ENCODE measurements at regions not wholly inside any gene's neighbourhood (a gene's known extent, or its start where the extent isn't known, plus 50 kb on each side); places are given as distances from the start of the nearest gene placed in this dataset.

GRCh38 chr2:157936406-157936805, 60.3 kb upstream of the ACVR1 start:
- no peak for FAIRE-seq
- Histone ChIP-seq H3K9me3 (no peaks in the 10 kb centered on the region), H3K4me2 (no peak overlapping the region), H3K4me1 (no peaks in the 10 kb centered on the region), H3K27ac (no peak overlapping the region), H3K4me3 (no peak overlapping the region)
- POLR2A ChIA-PET = no interaction called here
- DNase-seq (ENCODE audit: low read depth in 1 of 2, low spot score in 1 of 2) = no peak
- no peak for ATAC-seq
- WGBS (ENCODE audit: missing lambda C conversion rate) = 45% methylated on average over 1 of the region's 1 CpG
- CTCF ChIA-PET = interaction anchor here (1.3 kb wide), 1 partner anchor 60 kb away, joined by 3 read pairs; no protein-coding TSS in a partner anchor
- TF ChIP-seq TP53 (CRISPR knock-in tag; IDR thresholded peaks at IDR 0.05) (no peak), ATOH8 (CRISPR knock-in tag; IDR thresholded peaks at IDR 0.05; ENCODE audit: low read depth) (no peak), SMC3 (IDR thresholded peaks at IDR 0.05) (no peak), POLR2A (IDR thresholded peaks at IDR 0.05; ENCODE audit: low read length) (no peak), MYC (IDR thresholded peaks at IDR 0.05; ENCODE audit: borderline replicate concordance, low read length) (no peak), ZFP36 (IDR thresholded peaks at IDR 0.05; ENCODE audit: borderline replicate concordance, partially characterized antibody) (no peak), CBX8 (IDR thresholded peaks at IDR 0.05) (no peak), ZSCAN20 (CRISPR knock-in tag; IDR thresholded peaks at IDR 0.05) (no peak), ZNF302 (CRISPR knock-in tag; IDR thresholded peaks at IDR 0.05) (no peak), CHD4 (IDR thresholded peaks at IDR 0.05; ENCODE audit: borderline replicate concordance) (no peak), CHD2 (IDR thresholded peaks at IDR 0.05; ENCODE audit: low read length, partially characterized antibody) (no peak), SREBF2 (IDR thresholded peaks at IDR 0.05) (no peak), FOSL2 (IDR thresholded peaks at IDR 0.05) (no peak), FOSL2 (CRISPR knock-in tag; IDR thresholded peaks at IDR 0.05) (no peak), GATA3 (IDR thresholded peaks at IDR 0.05; ENCODE audit: borderline replicate concordance) (no peak), HOXA7 (CRISPR knock-in tag; IDR thresholded peaks at IDR 0.05) (no peak), HEYL (CRISPR knock-in tag; IDR thresholded peaks at IDR 0.05) (no peak), KDM5A (IDR thresholded peaks at IDR 0.05) (no peak)
- TF ChIP-seq, protein P1, sequence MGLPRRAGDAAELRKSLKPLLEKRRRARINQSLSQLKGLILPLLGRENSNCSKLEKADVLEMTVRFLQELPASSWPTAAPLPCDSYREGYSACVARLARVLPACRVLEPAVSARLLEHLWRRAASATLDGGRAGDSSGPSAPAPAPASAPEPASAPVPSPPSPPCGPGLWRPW (IDR thresholded peaks at IDR 0.05) = no peak

GRCh38 chr2:157935378-157935906, 59.3 kb upstream of the ACVR1 start:
- POLR2A ChIA-PET = no interaction called here
- no peak for DNase-seq (ENCODE audit: low read depth in 1 of 2, low spot score in 1 of 2)

More at GRCh38 chr2:157935378-157935906, 59.3 kb upstream of the ACVR1 start:
- FAIRE-seq (no peak), ATAC-seq (no peak)
- WGBS (ENCODE audit: missing lambda C conversion rate) = 10% methylated on average over 2 of the region's 2 CpGs
- Histone ChIP-seq H3K27ac (no peak overlapping the region), H3K4me3 (no peak overlapping the region), H3K4me1 (no peaks in the 10 kb centered on the region), H3K4me2 (no peak overlapping the region), H3K9me3 (no peaks in the 10 kb centered on the region)
- CTCF ChIA-PET = interaction anchor here (1.3 kb wide), 1 partner anchor 59 kb away, joined by 3 read pairs; no protein-coding TSS in a partner anchor
- no peak for TF ChIP-seq CHD4 (IDR thresholded peaks at IDR 0.05; ENCODE audit: borderline replicate concordance)
- no peak for TF ChIP-seq PHF8 (IDR thresholded peaks at IDR 0.05; ENCODE audit: borderline replicate concordance, low read depth)
- TF ChIP-seq RFX5 (IDR thresholded peaks at IDR 0.05) = no peak
- no peak for TF ChIP-seq RNF2 (IDR thresholded peaks at IDR 0.05; ENCODE audit: borderline replicate concordance, low read depth)
- TF ChIP-seq POLR2AphosphoS2 (conservative IDR thresholded peaks at IDR 0.05; ENCODE audit: low read length) = no peak
- no peak for TF ChIP-seq CHD2 (IDR thresholded peaks at IDR 0.05; ENCODE audit: low read length, partially characterized antibody)
- no peak for TF ChIP-seq EHMT2 (IDR thresholded peaks at IDR 0.05; ENCODE audit: low read depth)
- TF ChIP-seq CTCF (IDR thresholded peaks at IDR 0.05) = no peak
- TF ChIP-seq ESRRA (IDR thresholded peaks at IDR 0.05; ENCODE audit: borderline replicate concordance, low read length) = no peak
- no peak for TF ChIP-seq MYC (IDR thresholded peaks at IDR 0.05; ENCODE audit: borderline replicate concordance, low read length)
- no peak for TF ChIP-seq FOSB (CRISPR knock-in tag; IDR thresholded peaks at IDR 0.05)
- no peak for TF ChIP-seq JUN (IDR thresholded peaks at IDR 0.05)
- no peak for TF ChIP-seq SREBF2 (IDR thresholded peaks at IDR 0.05)
- TF ChIP-seq EP300 (IDR thresholded peaks at IDR 0.05) = no peak
